ENCODE measurements at regions not wholly inside any gene's neighbourhood (a gene's known extent, or its start where the extent isn't known, plus 50 kb on each side); places are given as distances from the start of the nearest gene placed in this dataset.
A peak's percentile ranks its signal among the peaks of the same experiment; 100 is the strongest.

DNA sequence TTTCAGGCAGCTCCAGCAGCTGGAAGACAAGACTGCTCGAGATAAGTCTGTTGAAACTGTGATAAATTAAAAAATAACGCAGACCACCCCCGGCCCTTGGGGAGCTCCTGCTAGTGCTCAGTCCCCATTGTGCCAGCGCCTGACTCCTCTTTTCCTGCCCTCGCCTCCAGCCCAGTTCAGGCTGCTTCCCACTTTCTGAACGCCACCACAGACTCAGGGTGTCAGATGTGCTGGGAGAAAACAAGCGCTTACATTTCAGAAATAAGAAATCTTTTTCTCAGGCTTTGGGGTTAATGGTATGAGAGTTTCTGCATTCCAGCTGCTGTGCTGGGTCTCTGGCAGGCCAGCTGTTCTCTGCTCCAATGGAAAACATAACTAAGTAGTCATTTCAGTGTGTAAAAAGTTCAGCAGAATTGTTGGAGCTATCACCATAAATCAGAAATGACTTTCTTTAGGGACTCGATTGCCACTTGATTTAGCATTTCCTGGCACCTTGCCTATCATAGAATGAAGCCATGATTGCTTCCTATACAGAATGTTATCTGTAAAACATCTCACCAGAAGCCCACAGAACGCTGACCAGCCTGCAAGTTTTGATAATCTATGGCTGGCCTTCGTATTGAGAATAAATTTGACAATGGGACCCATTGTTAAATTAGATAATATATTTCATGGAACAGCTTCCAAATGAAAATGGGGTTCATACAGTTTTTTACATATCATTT is 257.0 kb upstream of the ZNF32 start:
- Histone ChIP-seq H3K36me3 (replicated peaks) (no peaks in the 10 kb centered on the region), H3K27ac (no peak overlapping the region), H3K27me3 (replicated peaks) (no peaks in the 10 kb centered on the region), H3K4me3 (ENCODE audit: low read depth, low read length) (no peak overlapping the region)
- TF ChIP-seq, protein P1, sequence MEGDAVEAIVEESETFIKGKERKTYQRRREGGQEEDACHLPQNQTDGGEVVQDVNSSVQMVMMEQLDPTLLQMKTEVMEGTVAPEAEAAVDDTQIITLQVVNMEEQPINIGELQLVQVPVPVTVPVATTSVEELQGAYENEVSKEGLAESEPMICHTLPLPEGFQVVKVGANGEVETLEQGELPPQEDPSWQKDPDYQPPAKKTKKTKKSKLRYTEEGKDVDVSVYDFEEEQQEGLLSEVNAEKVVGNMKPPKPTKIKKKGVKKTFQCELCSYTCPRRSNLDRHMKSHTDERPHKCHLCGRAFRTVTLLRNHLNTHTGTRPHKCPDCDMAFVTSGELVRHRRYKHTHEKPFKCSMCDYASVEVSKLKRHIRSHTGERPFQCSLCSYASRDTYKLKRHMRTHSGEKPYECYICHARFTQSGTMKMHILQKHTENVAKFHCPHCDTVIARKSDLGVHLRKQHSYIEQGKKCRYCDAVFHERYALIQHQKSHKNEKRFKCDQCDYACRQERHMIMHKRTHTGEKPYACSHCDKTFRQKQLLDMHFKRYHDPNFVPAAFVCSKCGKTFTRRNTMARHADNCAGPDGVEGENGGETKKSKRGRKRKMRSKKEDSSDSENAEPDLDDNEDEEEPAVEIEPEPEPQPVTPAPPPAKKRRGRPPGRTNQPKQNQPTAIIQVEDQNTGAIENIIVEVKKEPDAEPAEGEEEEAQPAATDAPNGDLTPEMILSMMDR (IDR thresholded peaks at IDR 0.05; ENCODE audit: low read depth, low read length, missing control alignments), result no peak
- in situ Hi-C loops (cut with HindIII; ENCODE audit: low pct_ligation_motif_present, low sequenced_read_pairs), result no loop called here
- DNase-seq, result peak; percentile 15

DNA sequence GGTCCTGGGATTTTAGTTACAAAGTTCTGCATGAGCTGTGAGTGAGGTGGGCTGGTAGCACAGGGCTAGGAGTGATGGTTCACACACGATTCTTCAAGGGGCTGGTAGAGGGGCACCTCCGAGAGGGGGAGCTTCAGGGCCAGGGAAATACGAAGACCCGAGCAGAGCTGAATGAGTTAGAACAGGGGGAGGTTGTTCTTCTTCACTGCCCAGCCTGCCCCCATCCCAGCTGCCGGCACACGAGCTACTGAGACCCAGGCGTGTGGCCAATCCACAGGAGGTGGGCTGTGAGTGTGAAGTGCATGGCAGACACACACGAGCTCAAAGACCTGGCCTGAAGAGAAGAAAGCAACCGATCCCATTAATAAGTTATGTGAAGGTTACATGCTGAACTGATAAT is 256.2 kb upstream of the ZNF32 start:
- DNase-seq, result no peak
- TF ChIP-seq, protein P1 (IDR thresholded peaks at IDR 0.05; ENCODE audit: low read depth, low read length, missing control alignments), result peak; percentile 3
- Histone ChIP-seq H3K36me3 (replicated peaks) (no peaks in the 10 kb centered on the region), H3K27me3 (replicated peaks) (no peaks in the 10 kb centered on the region), H3K4me3 (ENCODE audit: low read depth, low read length) (no peak overlapping the region), H3K27ac (no peak overlapping the region)
- in situ Hi-C loops (cut with HindIII; ENCODE audit: low pct_ligation_motif_present, low sequenced_read_pairs), result no loop called here

DNA sequence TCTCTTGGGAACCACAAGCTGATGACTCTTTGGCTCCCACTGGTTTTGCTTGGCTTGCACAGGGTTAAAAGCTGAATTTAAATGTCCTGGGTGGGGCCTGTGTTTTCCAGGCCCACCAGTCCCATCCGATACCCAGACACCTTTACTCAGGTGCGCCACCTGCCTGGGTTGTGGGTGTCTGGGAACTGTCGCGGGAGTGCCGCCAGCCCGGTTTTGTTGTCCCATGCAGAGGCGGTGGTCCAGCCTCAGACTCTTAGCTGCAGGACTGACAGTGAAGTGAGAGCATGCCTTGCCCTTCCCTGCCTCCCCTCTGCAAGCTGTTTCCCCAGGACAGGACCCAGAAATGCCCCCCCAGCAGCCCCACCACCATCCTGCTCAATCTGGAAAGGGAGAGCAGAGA is 255.6 kb upstream of the ZNF32 start:
- TF ChIP-seq, protein P1 (IDR thresholded peaks at IDR 0.05; ENCODE audit: low read depth, low read length, missing control alignments), result no peak
- H3K4me3 ChIP-seq (ENCODE audit: low read depth, low read length), result no peak overlapping the region
- in situ Hi-C loops (cut with HindIII; ENCODE audit: low pct_ligation_motif_present, low sequenced_read_pairs), result no loop called here

GRCh38 chr10:43903451-43903850 is 254.8 kb upstream of the ZNF32 start:
- DNase-seq, result no peak
- no peaks in the 10 kb centered on the region for H3K27me3 ChIP-seq (replicated peaks)
- no peak overlapping the region for H3K27ac ChIP-seq
- no peak overlapping the region for H3K4me3 ChIP-seq (ENCODE audit: low read depth, low read length)
- H3K36me3 ChIP-seq (replicated peaks), result no peaks in the 10 kb centered on the region
- in situ Hi-C loops (cut with HindIII; ENCODE audit: low pct_ligation_motif_present, low sequenced_read_pairs), result no loop called here
- TF ChIP-seq, protein P1 (IDR thresholded peaks at IDR 0.05; ENCODE audit: low read depth, low read length, missing control alignments), result no peak

More for the DNA sequence above, 255.6 kb upstream of the ZNF32 start:
- Histone ChIP-seq H3K27me3 (replicated peaks) (no peaks in the 10 kb centered on the region), H3K27ac (no peak overlapping the region), H3K36me3 (replicated peaks) (no peaks in the 10 kb centered on the region)
- no peak for DNase-seq

- H3K36me3 ChIP-seq (replicated peaks), result no peaks in the 10 kb centered on the region
- no peak for DNase-seq
- H3K4me3 ChIP-seq (ENCODE audit: low read depth, low read length), result no peak overlapping the region
- TF ChIP-seq, protein P1 (IDR thresholded peaks at IDR 0.05; ENCODE audit: low read depth, low read length, missing control alignments), result no peak
- H3K27me3 ChIP-seq (replicated peaks), result no peaks in the 10 kb centered on the region
- no peak overlapping the region for H3K27ac ChIP-seq
- in situ Hi-C loops (cut with HindIII; ENCODE audit: low pct_ligation_motif_present, low sequenced_read_pairs), result no loop called here
Measured at GRCh38 chr10:43902842-43903241, 254.2 kb upstream of the ZNF32 start.

Measured in brain microvascular endothelial cell (primary cell).